ENCODE measurements at regions not wholly inside any gene's neighbourhood (a gene's known extent, or its start where the extent isn't known, plus 50 kb on each side); places are given as distances from the start of the nearest gene placed in this dataset.

GRCh38 chr21:27268290-27268689 is 301.4 kb upstream of the ADAMTS5 start:
- TF ChIP-seq CTCF (IDR thresholded peaks at IDR 0.05), result no peak
- no peak for TF ChIP-seq POLR2AphosphoS5 (IDR thresholded peaks at IDR 0.05; ENCODE audit: insufficient read depth in 1 of 2, low read depth in 1 of 2)

Data from vagina (tissue), 2 donors.